SK-N-SH (cell line): ENCODE measurements at regions not wholly inside any gene's neighbourhood (a gene's known extent, or its start where the extent isn't known, plus 50 kb on each side); places are given as distances from the start of the nearest gene placed in this dataset.

Experiments
- EZH2phosphoT487 ChIP-seq: fragments of 200-600 bp; sonication (generic); IDR thresholded peaks from 2 replicates; pipeline ENCODE4 v1.6.1; 2017; ENCODE audit warnings: low read depth, mixed run types, mild to moderate bottlenecking, antibody characterized with exemption, moderate library complexity, borderline replicate concordance
- FOXM1 ChIP-seq: IDR thresholded peaks from 2 replicates; pipeline ENCODE4 v1.4.0; 2012; ENCODE audit warnings: low read depth, mild to moderate bottlenecking
- RAD21 ChIP-seq: IDR thresholded peaks from 2 replicates; pipeline ENCODE4 v1.6.1; 2012; ENCODE audit warnings: mild to moderate bottlenecking, low read length
- TAF1 ChIP-seq: IDR thresholded peaks from 2 replicates; pipeline ENCODE4 v1.6.1; 2012; ENCODE audit warnings: low read depth, mild to moderate bottlenecking, low read length, moderate library complexity, borderline replicate concordance
- TF ChIP-seq, protein P1 (sequence below): fragments of 150-350 bp; IDR thresholded peaks from 2 replicates; pipeline ENCODE4 v1.6.1; 2017; ENCODE audit warnings: antibody characterized with exemption, low read length, low read depth, borderline replicate concordance
- TF ChIP-seq, protein P2 (sequence below): fragments of 200-600 bp; sonication (generic); IDR thresholded peaks from 2 replicates; pipeline ENCODE4 v1.6.1; 2017; ENCODE audit warnings: antibody characterized with exemption, mild to moderate bottlenecking, moderate library complexity
- TF ChIP-seq, protein P3 (sequence below): IDR thresholded peaks from 2 replicates; pipeline ENCODE4 v1.4.0; 2012; ENCODE audit warnings: low read depth
- TF ChIP-seq, protein P4 (sequence below): IDR thresholded peaks from 2 replicates; pipeline ENCODE4 v1.4.0; 2012; ENCODE audit warnings: low read depth, borderline replicate concordance
- TF ChIP-seq, protein P5 (sequence below): fragments of 150-350 bp; IDR thresholded peaks from 2 replicates; pipeline ENCODE4 v1.6.1; 2016; ENCODE audit warnings: mild to moderate bottlenecking, low read depth, low read length

DNA sequence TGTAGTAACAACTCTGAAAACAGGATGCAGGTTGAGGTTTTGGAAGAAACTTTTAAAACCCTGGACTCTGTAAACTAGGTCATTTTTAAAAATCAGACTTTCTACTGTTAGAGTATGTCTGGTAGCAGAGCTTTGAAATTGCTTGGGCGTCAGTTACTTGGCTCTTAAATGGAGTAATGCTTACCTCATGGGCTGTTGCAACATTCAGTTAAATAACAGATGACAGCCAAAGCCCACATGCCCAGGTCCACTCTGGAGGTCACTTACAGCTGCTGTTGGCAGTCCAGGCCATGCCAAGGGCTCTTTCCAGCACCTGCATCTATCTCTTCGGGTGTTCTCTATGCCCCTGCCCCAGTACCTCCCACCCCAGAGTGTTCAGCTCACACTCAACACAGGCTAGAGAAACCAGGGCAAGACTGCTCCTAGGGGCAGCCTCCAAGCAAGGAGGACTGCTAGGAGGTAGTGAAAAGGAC, 96.4 kb downstream of the BANF2 start:
- TF ChIP-seq, protein P1, sequence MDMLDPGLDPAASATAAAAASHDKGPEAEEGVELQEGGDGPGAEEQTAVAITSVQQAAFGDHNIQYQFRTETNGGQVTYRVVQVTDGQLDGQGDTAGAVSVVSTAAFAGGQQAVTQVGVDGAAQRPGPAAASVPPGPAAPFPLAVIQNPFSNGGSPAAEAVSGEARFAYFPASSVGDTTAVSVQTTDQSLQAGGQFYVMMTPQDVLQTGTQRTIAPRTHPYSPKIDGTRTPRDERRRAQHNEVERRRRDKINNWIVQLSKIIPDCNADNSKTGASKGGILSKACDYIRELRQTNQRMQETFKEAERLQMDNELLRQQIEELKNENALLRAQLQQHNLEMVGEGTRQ: no peak
- TF ChIP-seq, protein P2, sequence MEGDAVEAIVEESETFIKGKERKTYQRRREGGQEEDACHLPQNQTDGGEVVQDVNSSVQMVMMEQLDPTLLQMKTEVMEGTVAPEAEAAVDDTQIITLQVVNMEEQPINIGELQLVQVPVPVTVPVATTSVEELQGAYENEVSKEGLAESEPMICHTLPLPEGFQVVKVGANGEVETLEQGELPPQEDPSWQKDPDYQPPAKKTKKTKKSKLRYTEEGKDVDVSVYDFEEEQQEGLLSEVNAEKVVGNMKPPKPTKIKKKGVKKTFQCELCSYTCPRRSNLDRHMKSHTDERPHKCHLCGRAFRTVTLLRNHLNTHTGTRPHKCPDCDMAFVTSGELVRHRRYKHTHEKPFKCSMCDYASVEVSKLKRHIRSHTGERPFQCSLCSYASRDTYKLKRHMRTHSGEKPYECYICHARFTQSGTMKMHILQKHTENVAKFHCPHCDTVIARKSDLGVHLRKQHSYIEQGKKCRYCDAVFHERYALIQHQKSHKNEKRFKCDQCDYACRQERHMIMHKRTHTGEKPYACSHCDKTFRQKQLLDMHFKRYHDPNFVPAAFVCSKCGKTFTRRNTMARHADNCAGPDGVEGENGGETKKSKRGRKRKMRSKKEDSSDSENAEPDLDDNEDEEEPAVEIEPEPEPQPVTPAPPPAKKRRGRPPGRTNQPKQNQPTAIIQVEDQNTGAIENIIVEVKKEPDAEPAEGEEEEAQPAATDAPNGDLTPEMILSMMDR: no peak
- no peak for TF ChIP-seq RAD21
- TF ChIP-seq FOXM1: no peak
- no peak for TF ChIP-seq EZH2phosphoT487
- TF ChIP-seq TAF1: no peak
- TF ChIP-seq, protein P3, sequence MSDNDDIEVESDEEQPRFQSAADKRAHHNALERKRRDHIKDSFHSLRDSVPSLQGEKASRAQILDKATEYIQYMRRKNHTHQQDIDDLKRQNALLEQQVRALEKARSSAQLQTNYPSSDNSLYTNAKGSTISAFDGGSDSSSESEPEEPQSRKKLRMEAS: no peak
- TF ChIP-seq, protein P4, sequence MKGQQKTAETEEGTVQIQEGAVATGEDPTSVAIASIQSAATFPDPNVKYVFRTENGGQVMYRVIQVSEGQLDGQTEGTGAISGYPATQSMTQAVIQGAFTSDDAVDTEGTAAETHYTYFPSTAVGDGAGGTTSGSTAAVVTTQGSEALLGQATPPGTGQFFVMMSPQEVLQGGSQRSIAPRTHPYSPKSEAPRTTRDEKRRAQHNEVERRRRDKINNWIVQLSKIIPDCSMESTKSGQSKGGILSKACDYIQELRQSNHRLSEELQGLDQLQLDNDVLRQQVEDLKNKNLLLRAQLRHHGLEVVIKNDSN: no peak
- TF ChIP-seq, protein P5, sequence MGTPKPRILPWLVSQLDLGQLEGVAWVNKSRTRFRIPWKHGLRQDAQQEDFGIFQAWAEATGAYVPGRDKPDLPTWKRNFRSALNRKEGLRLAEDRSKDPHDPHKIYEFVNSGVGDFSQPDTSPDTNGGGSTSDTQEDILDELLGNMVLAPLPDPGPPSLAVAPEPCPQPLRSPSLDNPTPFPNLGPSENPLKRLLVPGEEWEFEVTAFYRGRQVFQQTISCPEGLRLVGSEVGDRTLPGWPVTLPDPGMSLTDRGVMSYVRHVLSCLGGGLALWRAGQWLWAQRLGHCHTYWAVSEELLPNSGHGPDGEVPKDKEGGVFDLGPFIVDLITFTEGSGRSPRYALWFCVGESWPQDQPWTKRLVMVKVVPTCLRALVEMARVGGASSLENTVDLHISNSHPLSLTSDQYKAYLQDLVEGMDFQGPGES: no peak
